Astrocyte of the spinal cord (primary cell): ENCODE measurements at regions not wholly inside any gene's neighbourhood (a gene's known extent, or its start where the extent isn't known, plus 50 kb on each side); places are given as distances from the start of the nearest gene placed in this dataset.
"Not testable (repeated sequence)": the region's sequence is repeated elsewhere in the genome, so short reads cannot be mapped to it uniquely, and the experiment has no call there.

Experiments used
- DNase-seq: peaks from one replicate; pipeline ENCODE4 v3.0.0; 2011; ENCODE audit warnings: low read depth, low spot score
- H3K4me3 ChIP-seq: 2 replicates; pipeline ENCODE4 v1.5.1; 2011; ENCODE audit warnings: low read depth, mild to moderate bottlenecking, low read length, moderate library complexity
- CTCF ChIP-seq: IDR thresholded peaks from 2 replicates; pipeline ENCODE4 v1.5.1; 2012; ENCODE audit warnings: low read depth, mild to moderate bottlenecking, low read length, inconsistent platforms
- in situ Hi-C: cut with HindIII; loops from 2 replicates; pipeline ENCODE4 v1.10.0; 2017; ENCODE audit warnings: low sequenced_read_pairs

GRCh38 chr18:62637807-62638687 is 77.3 kb upstream of the PHLPP1 start:
- DNase-seq: no peak
- peak; percentile 44 for TF ChIP-seq CTCF

GRCh38 chr18:62643181-62643580 is 72.2 kb upstream of the PHLPP1 start:
- in situ Hi-C loops: no loop called here
- no peak overlapping the region for H3K4me3 ChIP-seq
- no peak for DNase-seq
- no peak for TF ChIP-seq CTCF

More at GRCh38 chr18:62637807-62638687, 77.3 kb upstream of the PHLPP1 start:
- no peak overlapping the region for H3K4me3 ChIP-seq
- in situ Hi-C loops: no loop called here

GRCh38 chr18:62644773-62645172 is 70.6 kb upstream of the PHLPP1 start:
- in situ Hi-C loops: no loop called here
- H3K4me3 ChIP-seq: no peak overlapping the region
- DNase-seq: no peak
- no peak for TF ChIP-seq CTCF

- in situ Hi-C loops: no loop called here
- no peak for DNase-seq
- H3K4me3 ChIP-seq: no peak overlapping the region
- TF ChIP-seq CTCF: no peak
Observed at GRCh38 chr18:62647179-62647578, 68.2 kb upstream of the PHLPP1 start.

GRCh38 chr18:62648045-62648678 is 67.2 kb upstream of the PHLPP1 start:
- TF ChIP-seq CTCF: no peak
- DNase-seq: no peak
- H3K4me3 ChIP-seq: no peak overlapping the region
- in situ Hi-C loops: no loop called here

GRCh38 chr18:62651276-62652056 is 63.9 kb upstream of the PHLPP1 start:
- no peak overlapping the region for H3K4me3 ChIP-seq
- no peak for TF ChIP-seq CTCF
- in situ Hi-C loops: no loop called here
- DNase-seq: no peak

- DNase-seq, in situ Hi-C loops, H3K4me3 ChIP-seq: not testable (repeated sequence)
Observed at GRCh38 chr18:62652057-62652629, 63.2 kb upstream of the PHLPP1 start.
